HT-29 (cell line): ENCODE measurements at regions not wholly inside any gene's neighbourhood (a gene's known extent, or its start where the extent isn't known, plus 50 kb on each side); places are given as distances from the start of the nearest gene placed in this dataset.
"Not testable (repeated sequence)": the region's sequence is repeated elsewhere in the genome, so short reads cannot be mapped to it uniquely, and the experiment has no call there.

Experiments
- DNase-seq: peaks from one replicate; pipeline ENCODE4 v3.0.0-alpha.2; 2015; ENCODE audit warnings: low spot score

- DNase-seq = no peak
Measured at GRCh38 chr3:70640481-70640880, 328.0 kb upstream of the MDFIC2 start.

- no peak for DNase-seq
Measured at GRCh38 chr3:70635301-70635700, 322.9 kb upstream of the MDFIC2 start.

GRCh38 chr3:70631716-70632307, 319.4 kb upstream of the MDFIC2 start:
- DNase-seq = no peak

- no peak for DNase-seq
Measured at GRCh38 chr3:70621451-70621850, 309.0 kb upstream of the MDFIC2 start.

GRCh38 chr3:70620956-70621355, 308.5 kb upstream of the MDFIC2 start:
- no peak for DNase-seq

- no peak for DNase-seq
Measured at GRCh38 chr3:70620367-70620766, 307.9 kb upstream of the MDFIC2 start.

GRCh38 chr3:70618151-70618550, 305.7 kb upstream of the MDFIC2 start:
- DNase-seq = no peak

GRCh38 chr3:70617349-70617748, 304.9 kb upstream of the MDFIC2 start:
- not testable (repeated sequence) for DNase-seq

- DNase-seq = no peak
Measured at GRCh38 chr3:70615286-70615685, 302.8 kb upstream of the MDFIC2 start.

- peak; percentile 3 for DNase-seq
Measured at GRCh38 chr3:70614111-70614510, 301.7 kb upstream of the MDFIC2 start.

- DNase-seq = no peak
Measured at GRCh38 chr3:70612920-70613319, 300.5 kb upstream of the MDFIC2 start.

- DNase-seq = not testable (repeated sequence)
Measured at GRCh38 chr3:70611667-70612277, 299.3 kb upstream of the MDFIC2 start.

GRCh38 chr3:70608434-70608833, 296.0 kb upstream of the MDFIC2 start:
- no peak for DNase-seq

- DNase-seq = no peak
Measured at GRCh38 chr3:70607469-70607868, 295.0 kb upstream of the MDFIC2 start.

GRCh38 chr3:70606018-70606417, 293.6 kb upstream of the MDFIC2 start:
- DNase-seq = no peak

GRCh38 chr3:70603103-70603502, 290.7 kb upstream of the MDFIC2 start:
- DNase-seq = no peak

GRCh38 chr3:70597312-70597711, 284.9 kb upstream of the MDFIC2 start:
- DNase-seq = no peak

GRCh38 chr3:70583682-70584081, 271.2 kb upstream of the MDFIC2 start:
- DNase-seq = no peak

- no peak for DNase-seq
Measured at GRCh38 chr3:70582803-70583202, 270.4 kb upstream of the MDFIC2 start.

- no peak for DNase-seq
Measured at GRCh38 chr3:70580021-70580420, 267.6 kb upstream of the MDFIC2 start.

- no peak for DNase-seq
Measured at GRCh38 chr3:70571696-70572095, 259.3 kb upstream of the MDFIC2 start.

GRCh38 chr3:70570584-70570983, 258.1 kb upstream of the MDFIC2 start:
- no peak for DNase-seq

- no peak for DNase-seq
Measured at GRCh38 chr3:70568626-70569025, 256.2 kb upstream of the MDFIC2 start.

GRCh38 chr3:70565861-70566260, 253.4 kb upstream of the MDFIC2 start:
- no peak for DNase-seq
